GM13977 (cell line): ENCODE measurements at regions not wholly inside any gene's neighbourhood (a gene's known extent, or its start where the extent isn't known, plus 50 kb on each side); places are given as distances from the start of the nearest gene placed in this dataset.

ENCODE experiments used
- DNase-seq: peaks from one replicate; pipeline ENCODE4 v3.0.0; 2012; ENCODE audit warnings: low spot score
- in situ Hi-C: fragments of 300-500 bp; cut with MboI; formaldehyde crosslinking; loops from one replicate; pipeline ENCODE4 v1.12.0; 2022; ENCODE audit warnings: low sequenced_read_pairs, low pct_unique_long_range_greater_than_20kb, mixed read lengths, inconsistent platforms; ENCODE audit not compliant: unreplicated experiment
- TF ChIP-seq, protein P1 (sequence below): IDR thresholded peaks from 2 replicates; pipeline ENCODE4 v1.5.1; 2012; ENCODE audit warnings: mild to moderate bottlenecking, control low read depth; ENCODE audit not compliant: insufficient read depth; ENCODE audit errors: extremely low read depth, missing control alignments

DNA sequence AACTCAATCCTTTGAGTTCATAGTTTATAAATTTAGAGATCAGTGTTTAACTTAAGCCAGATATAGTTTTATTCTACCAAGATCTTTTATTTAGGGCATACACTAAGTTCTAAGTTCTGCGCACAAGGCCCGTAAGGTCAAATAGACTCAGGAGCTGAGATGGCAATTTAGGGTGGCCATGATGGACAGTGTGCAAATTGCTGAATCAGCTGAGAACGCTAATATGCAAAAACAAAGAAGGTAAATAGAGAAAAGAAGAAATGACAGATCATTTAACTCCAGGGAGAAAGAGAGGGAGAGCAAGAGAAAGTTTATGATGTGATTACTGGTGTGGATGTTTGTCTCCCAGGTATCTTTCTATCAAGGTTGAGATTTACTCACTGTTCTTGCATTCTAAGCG is 678.5 kb downstream of the OTOL1 start:
- in situ Hi-C loops, result no loop called here
- DNase-seq, result no peak
- TF ChIP-seq, protein P1, sequence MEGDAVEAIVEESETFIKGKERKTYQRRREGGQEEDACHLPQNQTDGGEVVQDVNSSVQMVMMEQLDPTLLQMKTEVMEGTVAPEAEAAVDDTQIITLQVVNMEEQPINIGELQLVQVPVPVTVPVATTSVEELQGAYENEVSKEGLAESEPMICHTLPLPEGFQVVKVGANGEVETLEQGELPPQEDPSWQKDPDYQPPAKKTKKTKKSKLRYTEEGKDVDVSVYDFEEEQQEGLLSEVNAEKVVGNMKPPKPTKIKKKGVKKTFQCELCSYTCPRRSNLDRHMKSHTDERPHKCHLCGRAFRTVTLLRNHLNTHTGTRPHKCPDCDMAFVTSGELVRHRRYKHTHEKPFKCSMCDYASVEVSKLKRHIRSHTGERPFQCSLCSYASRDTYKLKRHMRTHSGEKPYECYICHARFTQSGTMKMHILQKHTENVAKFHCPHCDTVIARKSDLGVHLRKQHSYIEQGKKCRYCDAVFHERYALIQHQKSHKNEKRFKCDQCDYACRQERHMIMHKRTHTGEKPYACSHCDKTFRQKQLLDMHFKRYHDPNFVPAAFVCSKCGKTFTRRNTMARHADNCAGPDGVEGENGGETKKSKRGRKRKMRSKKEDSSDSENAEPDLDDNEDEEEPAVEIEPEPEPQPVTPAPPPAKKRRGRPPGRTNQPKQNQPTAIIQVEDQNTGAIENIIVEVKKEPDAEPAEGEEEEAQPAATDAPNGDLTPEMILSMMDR, result no peak

DNA sequence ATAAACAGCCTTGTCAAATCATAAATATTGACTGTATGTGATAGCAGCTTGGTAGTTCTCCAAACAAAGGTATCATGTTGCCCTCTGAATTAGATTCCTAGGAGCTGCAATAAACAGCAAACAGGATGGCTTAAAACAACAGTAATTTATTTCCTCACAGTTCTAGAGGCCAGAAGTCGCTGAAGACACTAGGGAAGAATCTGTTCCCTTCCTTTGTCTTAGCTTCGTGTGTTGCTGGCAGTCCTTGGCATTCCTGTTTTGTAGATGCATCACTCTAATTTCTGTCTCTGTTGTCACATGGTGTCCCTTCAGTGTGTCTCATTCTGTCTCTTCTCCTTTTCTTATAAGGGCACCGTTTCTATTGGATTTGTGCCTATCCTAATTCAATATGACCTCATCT is 679.3 kb downstream of the OTOL1 start:
- TF ChIP-seq, protein P1, result no peak
- DNase-seq, result no peak
- in situ Hi-C loops, result no loop called here

DNA sequence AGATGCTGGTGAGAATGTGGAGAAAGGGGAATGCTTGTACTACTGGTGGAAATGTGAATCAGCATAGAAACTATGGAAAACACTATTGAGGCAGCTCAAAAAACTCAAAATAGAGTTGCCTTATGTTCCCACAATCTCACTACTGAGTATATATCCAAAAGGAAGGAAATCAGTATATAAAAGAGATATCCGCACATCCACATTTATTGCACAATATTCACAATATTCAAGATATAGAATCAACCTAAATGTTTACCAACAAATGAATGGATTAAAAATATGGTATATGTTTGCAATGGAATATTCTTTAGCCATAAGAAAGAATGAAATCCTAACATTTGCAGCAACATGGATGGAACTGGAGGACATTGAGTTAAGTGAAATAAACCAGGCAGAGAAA is 686.8 kb downstream of the OTOL1 start:
- in situ Hi-C loops, result no loop called here
- no peak for DNase-seq
- TF ChIP-seq, protein P1, result no peak

DNA sequence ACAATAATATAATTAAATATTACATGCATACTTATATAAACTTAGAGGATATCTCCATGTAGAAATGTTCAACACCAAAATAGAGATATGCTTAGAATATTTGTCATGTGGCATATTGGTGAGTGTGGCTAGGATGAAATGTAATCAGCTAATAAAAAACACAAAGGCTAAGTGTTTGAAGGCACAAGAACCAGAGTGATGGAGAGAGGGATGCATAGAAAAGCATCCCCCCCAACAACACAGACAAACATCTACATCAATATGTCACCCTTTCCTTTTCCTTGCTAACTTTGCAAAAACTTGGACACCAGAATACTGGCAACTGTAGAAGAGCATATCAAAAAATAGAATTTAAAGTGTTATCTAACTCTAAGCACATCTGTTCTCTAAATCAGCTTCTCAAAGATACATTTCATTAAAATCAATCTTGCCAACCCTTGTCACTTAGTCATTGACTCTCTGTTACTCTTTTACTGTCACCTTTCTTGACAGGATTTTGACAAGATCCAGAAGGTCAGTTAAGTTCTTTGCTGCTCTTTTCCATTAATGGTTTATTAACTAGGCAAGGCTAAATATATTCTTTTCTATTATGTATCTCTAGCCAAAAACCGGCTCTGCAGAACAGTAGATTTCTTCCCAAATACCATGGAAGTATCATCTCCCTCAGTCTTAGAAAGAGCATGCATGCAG is 695.9 kb downstream of the OTOL1 start:
- TF ChIP-seq, protein P1, result no peak
- in situ Hi-C loops, result no loop called here
- no peak for DNase-seq

DNA sequence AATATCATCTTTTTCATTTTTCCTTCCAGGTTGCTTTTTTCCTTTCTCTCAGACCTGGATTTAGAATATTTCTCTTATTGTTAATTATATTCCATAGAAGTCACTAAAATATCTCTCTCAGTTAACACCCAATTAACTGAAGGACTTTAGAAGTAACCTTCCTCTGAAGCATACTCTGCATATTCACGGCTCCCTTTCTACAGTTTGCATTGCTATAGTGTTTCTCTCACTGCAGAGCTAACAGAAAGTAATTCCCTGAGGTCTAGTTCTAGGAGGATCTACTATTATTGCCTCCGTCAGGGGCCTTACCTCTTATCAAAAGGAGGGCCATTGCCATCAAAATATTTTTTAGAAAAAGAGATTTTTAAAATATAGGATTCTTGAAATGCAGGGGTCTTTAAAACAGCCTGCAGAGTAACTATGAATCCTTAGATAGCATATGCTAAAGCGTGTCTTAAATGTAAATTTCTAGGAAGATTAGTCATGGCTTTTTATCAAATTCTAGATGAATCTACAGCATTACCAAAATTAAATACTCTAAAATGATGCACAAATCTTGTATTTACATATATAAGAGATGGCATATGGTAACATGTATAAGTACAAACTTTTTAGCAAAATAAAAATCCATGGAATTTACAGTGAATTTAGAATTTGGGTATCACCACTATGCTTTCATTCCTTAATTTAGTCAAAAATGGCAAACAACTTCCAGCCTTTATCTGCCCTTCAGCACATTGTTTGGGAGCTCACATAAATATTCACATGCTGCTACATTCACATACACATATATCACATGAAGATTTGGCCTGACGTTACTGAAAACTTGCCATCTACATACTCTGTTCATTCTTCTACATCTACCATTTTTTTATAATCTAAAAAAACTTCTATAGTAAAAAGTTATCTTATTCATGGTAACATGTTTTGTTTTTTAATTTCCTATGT is 696.8 kb downstream of the OTOL1 start:
- no peak for DNase-seq
- in situ Hi-C loops, result no loop called here
- TF ChIP-seq, protein P1, result no peak

DNA sequence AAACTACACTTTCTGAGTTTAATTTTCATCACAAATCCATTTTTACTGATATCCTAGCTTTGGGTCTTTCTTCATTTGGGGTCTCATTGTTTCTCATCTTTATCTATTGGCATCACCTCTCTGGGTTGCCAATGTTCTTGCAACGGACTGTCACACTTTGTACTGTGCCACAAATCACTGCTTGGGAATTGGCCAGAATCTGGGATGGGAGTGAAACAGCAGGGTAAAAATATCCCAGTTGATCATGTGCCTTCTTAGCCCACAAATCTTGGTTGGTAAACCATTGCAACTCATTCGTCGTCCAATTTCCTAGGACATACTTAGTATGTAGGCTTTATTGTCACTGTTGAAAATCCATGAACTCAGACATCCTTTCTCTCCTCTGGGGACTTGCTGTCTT is 698.5 kb downstream of the OTOL1 start:
- no peak for DNase-seq
- TF ChIP-seq, protein P1, result no peak
- in situ Hi-C loops, result no loop called here
